Activated naive CD8-positive, alpha-beta T cell treated with anti-CD3 and anti-CD28 coated beads, Interleukin-2, amount 50 U/mL, for 16 hours (primary cell): ENCODE measurements at regions not wholly inside any gene's neighbourhood (a gene's known extent, or its start where the extent isn't known, plus 50 kb on each side); places are given as distances from the start of the nearest gene placed in this dataset.

ENCODE experiments used
- DNase-seq: peaks from one replicate; pipeline ENCODE4 v3.0.0-alpha.2; 2020; ENCODE audit warnings: low read depth, low spot score

DNA sequence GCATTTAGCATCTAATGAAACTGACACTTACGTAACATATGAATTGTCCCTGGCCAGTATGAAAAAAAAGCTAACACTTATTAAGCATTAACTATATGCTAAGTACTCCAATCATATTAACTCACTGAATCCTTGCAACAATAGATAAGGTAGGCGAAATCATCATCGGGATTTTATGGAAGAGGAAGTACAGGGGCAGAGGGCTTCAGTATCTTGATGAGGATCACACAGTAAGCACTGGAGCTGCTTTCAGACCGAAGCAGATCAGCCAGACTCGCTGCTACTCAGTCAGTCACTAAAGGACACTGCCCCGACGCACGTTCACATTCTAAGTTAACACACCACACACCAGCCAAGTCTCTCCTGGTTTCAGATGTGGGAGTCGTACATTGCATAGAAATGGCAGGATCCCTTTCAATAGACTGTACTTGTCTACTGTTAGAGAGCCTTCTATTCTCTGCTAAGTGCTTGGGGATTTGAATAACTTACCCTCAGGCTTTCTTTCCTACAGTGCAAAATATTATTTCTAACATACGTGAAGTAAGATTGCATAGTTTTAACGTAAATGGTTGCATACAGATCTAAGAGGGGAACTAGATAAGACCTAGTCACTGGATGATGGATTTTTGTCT, 540.2 kb upstream of the TENM3 start:
- no peak for DNase-seq

DNA sequence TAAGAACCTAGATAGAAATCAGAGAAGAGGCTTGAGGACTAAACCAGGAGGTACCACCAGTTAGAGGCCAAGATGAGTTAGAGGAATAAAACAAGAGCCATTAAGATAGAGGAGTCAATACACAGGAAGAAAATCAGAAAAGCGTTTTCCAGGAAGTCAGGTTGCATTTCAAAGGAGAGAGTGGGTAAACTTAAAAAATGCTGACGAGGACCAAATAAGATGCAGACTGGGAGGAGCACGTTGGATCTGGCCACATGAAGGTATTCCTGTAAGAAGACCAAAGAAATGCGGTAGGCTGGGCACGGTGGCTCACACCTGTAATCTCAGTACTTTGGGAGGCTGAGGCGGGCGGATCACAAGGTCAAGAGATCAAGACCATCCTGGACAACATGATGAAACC, 533.1 kb upstream of the TENM3 start:
- DNase-seq = no peak

DNA sequence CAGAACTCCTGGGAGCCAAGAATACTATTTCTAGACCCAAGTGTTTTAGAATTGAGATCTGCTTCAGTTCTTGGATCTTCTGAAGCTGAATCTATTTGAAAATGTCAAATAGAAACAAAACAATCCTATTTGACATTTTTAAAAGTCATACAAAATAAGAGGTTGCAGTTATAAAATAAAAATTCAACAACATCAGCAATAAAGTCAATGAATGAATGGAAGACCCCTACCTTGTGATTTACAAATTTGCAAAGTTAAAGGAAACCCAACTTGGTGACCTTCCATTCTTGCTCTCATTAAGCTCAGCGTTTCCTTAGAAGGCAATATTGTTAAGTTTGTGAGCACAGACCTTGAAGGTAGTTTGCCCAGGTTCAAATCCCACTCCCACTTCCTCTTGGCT, 531.8 kb upstream of the TENM3 start:
- no peak for DNase-seq

DNA sequence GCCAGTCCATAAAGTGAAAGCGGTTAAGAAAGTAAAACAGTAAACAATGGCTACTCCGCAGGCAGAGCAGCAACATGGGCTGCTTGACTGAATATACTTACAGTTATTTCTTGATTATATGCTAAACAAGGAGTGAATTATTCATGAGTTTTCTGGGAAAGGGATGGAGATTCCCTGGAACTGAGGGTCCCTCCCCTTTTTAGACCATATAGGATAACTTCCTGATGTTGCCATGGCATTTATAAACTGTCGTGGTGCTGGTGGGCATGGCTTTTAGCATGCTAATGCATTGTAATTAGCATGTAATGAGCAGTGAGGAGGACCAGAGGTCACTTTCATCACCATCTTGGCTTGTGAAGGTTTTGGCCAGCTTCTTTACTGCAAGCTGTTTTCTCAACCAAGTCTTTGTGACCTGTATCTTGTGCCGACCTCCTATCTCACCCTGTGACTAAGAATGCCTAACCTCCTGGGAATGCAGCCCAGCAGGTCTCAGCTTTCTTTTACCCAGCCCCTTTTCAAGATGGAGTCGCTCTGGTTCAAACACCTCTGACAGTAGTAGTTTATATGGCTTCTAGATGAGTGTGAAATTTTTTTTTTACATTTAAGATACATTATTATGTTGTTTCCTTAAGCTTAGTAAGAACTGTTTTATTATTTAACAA, 514.8 kb upstream of the TENM3 start:
- DNase-seq = no peak

DNA sequence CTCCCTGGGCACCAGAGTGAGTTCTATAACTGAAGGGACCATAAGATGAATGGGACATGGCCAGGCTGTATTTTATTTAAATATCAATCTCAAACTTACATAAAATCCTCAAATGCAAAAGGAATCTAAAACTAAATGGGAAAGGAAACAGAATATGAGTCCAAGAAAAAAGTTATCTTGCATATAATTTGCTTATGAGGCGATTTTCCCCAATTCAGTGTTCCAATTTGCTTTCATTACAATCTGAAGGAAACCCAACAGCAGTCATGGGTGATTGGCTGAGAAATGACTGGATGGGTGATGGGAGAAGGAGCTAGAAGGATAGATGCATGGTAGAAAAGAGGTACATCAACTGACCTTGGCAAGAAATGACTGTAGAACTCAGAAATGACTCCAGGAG, 511.3 kb upstream of the TENM3 start:
- DNase-seq = no peak

DNA sequence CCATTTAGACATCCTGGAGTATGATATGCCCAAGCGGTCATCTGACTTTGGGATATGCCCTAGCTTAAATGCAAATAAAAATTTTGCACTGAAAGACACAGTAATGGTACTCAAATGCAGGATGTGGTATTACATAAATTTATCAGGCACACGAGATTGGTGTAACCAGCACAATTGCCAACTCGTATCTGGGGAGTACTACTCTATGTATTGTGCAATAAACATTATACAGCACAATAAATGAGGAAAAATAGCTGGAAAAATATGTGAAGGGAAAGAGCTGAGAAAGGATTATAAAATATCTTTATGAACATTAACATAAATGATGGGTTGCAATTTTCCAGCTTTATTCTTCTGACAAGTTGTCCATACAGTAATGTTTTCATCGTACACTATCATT, 505.5 kb upstream of the TENM3 start:
- DNase-seq = no peak

DNA sequence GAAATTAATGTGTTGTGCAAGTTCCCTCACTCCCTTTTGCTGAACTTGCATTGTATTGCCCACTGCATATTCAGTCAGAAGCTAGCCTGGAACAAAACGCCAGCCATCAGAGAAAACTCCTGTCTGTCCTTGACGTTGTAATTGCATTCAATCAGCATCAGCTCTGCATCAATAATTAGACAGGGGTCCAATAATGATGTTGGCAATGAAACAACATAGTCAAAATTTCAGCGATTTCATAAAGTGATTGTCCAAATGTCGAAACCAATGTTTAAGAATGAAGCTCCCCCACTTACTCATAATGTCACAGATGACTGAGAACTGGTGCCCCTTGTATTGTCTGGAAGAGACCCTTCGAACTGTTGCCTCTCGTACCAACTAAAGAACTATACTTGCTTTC, 504.2 kb upstream of the TENM3 start:
- no peak for DNase-seq

DNA sequence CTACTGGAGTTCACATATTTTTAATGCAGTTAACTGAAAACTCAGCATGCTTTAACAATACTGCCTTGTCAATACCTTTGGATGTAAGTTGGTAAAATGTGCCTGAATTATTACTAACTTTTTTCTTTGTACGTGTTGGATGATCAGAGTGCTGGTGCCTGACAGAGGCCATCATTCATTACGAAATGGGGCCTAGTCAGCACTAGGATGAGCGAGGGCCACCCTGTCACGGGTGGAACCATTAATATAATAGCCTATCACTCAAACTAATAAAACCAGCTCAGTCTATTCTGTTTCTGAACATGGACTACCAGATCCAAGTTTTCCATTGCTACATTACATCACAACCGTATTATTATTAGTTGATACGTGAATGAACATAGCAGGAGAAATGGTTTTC, 501.7 kb upstream of the TENM3 start:
- no peak for DNase-seq

DNA sequence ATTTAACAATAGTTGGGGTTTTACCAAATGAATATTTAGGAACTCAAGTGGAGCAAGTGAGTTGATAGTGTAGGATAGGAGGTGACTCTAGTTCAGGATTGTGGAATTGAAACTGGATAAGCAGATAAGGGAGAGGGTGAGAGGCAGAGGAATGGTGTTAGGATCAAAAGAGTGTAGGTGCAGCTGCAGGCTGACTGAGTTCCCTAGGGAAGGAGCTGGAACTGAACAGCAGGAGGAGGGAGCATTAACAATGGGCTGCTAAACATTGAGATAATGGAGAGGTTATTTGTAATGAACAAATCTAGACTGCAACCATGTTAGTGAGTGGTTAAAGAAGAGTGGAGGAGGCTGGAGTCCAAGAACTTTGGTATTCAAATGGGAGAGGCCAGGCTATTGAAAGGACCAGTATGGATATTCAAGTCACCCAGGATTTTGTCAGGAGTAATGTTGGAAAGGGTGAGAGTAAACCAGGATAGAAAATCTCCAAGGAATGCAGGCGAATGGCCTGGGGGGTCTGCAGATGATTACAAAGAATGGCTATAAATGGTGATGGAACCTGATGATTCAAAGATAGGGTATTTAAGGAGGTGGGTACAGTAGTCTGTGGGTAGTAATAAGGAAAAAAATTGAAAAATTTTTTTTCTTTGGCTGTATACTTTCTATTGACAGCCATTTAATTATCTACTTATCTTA, 497.1 kb upstream of the TENM3 start:
- no peak for DNase-seq

DNA sequence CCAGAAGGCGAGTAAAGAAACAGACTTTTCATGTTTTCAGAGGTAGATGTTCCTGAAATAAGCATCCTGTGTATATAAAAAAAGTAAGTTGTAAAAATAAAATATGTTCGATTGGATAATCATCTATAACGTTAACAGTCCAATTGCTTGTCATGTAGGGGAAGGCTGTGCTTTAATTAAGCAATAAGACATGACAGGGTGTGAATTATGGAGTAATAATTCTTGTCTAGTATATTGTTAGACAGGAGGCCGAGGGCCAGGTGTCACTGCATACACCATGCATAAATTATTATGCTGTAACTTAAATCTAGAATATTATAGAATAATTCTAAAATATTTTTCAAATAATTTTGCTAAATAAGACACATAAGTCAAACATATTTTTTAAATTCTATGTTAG, 494.6 kb upstream of the TENM3 start:
- DNase-seq = no peak

DNA sequence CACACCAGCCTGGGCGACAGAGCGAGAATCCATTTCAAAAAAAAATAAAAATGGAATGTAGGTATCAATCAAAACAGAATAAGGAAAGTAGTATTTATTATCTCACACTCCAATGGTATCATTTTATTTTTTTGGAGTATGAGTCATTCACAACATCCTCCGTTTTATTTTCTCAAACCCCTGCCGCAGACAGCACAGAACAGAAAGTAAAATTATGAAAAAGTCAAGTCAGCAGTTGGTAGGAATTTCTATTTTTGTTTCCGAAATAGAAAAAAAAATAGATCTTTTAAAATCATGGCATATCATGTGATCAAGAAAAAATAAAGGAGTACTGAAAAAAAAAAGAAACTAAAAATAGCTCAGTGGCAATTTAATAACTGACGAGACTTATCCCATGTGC, 490.7 kb upstream of the TENM3 start:
- no peak for DNase-seq

DNA sequence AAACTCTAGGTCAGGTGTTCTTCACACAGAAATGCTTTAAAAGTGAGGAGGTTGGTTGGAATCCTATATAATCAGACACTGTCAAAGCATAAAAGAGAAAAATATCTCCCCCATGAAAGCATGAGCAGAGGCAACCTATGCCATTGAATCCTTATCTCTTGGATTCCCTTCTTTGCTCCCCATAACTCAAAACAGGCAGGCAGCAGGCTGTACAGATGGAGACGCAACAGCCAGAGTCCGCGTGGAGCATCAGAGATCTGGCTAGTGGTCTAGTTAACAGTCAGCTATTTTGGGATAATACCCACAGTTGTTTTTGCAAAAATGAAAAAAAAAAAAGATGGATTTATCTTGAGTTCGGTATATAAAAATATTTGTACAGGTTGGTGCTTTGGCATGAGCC, 490.0 kb upstream of the TENM3 start:
- no peak for DNase-seq

DNA sequence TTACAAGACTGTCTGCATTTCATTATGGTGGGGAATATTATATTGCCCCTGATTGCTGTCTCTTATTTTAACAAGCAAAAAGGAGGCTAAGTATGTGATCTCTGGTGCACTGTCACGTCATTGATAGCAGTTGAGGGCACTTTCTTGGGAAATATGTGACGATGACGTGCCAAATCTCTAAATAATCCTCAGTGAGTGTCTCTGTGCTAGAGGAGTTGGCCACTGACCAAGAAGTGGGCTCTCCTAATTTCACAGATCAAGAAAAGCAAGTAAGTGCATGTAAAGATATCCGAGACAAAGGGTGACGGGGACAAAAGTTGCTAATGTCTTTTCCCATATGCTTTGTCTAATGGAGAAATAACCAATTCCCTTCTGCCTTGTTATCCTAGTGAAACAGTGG, 487.4 kb upstream of the TENM3 start:
- no peak for DNase-seq

DNA sequence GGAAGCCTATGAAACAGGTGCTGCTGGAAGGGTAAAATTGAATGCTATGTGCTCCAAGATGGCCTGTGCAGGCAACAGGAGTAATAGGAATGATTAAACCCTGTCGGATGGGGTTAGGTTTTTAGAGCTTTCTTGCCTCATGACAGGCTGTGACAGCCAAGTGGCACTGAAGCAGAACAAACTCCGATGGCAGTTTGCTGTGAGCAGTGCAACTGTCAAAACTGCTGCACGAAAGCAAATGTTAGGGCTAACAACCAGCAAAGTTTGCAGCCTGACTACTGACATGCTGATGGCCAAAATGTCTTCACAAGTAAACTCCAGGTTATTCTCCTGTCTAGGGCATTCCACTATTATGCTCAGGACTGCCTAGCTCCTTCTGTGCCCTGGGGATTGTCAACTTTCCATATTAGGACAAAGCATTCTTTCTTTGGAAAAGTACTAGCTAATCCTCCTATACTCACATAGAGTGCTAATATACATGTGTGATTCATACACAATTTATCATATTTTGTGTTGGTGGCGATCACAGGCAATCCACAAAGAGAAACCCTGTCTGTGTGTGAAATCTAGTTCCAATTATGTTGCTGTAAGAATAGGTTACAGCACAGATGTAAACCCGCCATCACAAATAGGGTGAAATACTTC, 486.6 kb upstream of the TENM3 start:
- DNase-seq = no peak

DNA sequence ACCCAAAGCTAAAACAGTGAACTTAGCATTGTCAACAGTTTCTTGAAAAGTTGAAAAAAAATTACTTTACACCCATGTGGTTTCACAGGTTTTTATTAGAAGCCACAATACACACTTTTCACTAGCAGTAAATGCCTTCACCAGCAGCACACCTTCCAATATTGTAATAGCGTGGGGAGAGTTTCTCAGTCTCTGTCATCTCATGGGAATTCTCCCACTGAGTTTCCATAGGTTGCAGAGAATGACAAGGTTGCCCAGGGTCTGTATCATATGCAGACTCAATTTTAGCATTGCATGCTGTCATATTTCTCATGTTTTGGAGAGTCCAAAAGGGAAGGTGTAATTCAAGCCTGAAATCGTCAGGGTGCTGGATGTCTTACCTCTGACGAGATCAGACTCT, 486.1 kb upstream of the TENM3 start:
- no peak for DNase-seq

DNA sequence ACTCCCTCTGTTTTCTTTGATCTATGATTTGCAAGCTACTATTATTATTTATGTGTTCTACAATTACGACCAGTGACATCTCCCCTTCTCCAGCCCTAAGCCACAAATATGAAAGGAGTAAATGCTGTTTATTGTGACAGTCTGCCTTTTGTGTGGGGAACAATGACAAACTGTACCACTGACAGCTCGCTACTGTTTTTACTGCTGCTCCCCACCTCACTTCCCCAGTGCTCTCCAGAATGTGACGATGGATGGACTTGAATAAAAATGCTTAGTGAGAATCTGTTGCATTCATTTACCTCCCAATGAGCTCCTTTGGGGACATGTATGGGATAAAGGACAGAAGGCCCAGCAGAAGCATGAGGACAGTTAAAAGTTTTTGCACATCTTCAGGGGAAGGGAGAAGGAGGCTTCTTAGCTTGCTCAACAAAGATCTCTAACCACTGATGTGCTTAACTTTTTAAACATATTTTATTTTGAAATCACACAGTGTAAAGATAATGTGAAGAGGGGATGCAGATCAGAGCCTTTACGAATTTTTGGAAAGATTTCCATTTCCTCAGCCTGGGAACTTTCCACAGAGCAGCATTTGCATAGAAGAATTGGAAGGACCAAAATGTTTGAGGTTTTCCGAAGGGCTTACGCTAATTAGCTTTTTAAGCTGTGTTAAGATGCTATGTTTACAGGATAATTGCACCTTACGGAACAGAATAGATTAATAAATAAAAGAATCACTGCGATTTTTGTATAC, 485.1 kb upstream of the TENM3 start:
- DNase-seq = no peak

DNA sequence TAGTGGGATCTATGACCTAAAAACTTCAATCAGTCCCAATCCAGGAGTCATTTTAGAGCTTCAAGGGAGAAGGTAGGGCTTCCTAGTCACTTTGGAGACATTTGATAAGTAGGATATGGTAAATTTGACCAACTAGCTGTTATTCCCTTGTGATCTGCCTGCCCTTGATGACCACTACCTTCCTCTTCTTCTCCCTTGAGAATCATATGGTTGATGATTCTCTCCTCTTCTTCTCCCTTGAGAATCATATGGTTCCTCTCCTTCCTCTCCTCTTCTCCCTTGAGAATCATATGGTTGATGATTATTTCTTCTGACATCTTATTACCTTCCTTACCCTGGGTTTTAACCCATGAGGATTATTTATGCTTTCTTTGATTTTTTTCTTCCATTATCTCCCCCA, 482.6 kb upstream of the TENM3 start:
- DNase-seq = no peak

DNA sequence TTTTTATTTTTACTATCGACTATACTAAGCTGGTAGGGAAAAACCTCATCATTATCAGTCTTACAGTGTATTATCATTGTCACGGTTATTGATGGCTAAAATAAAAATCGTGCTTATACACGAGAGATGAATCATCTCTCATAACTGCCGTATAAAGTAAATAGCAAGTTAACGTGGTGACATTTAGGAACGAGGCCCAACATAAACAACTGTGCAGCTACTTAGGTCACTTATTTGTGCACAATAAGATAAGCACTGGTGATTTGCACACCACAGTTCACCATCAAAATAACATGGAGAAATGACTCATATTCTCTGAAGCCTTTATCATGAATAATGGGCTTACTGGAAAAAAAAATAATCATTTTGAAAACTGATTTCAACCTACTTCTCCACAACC, 482.0 kb upstream of the TENM3 start:
- DNase-seq = no peak

DNA sequence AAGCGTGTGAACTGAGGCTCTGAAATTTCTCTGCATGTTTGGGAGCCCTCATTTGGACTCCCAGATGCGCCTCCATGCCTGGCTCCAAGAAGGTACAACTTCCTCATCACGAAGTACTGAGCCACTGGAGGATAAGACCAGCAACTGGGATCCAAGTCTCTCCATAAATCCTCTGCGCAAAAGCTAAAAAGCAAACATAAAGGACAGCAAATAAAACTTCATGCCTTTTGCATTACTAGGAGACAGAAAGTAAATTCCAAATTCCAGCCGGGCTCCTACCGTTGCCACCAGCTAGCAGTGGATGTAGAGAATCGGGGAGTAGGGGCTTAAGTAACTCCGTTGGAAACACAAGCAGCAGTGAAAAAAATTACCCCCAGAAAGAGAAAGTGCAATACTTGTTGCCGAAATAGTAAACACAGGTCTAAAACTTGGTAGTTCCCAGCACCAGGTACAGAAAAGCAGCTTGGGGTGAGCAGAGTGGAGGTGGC, 477.1 kb upstream of the TENM3 start:
- no peak for DNase-seq

DNA sequence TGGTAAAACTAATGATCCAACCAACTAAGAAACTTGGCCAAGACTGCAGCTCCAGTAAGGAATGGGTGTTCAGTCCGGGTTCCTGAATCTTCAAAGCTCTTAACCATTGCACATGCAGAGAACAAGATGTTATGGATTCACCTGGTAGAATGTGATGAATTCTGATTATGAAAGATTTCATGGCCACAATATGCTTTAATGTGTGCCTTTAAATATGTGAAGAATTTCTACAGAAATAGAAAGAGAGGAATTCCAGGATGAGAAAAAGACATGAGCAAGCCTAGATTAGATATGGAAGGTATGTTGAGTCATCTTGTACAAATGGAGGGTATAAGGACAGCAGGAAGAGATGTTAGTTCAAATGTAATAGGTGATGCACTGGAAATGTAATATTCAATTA, 472.2 kb upstream of the TENM3 start:
- DNase-seq = no peak

DNA sequence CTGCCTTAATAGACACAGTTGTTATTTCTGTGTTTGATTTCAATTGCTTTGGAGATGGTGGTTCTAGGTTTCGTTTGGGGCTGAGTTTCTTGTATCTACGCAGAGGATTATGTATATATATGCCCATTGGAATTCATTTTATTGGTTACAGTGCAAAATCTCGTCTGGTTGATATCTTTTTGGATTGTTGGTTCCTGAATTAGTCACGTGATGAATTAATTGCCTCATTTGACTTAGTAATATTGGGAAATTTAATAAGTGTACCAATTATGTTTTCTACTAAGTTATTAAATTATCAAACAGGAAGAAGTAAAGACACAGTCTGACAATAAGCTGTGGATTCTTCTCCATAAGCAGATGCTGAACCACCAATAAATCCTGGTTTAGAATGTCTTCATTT, 467.9 kb upstream of the TENM3 start:
- no peak for DNase-seq
